H1 (cell line): ENCODE measurements at regions not wholly inside any gene's neighbourhood (a gene's known extent, or its start where the extent isn't known, plus 50 kb on each side); places are given as distances from the start of the nearest gene placed in this dataset.

ENCODE experiments used
- EZH2 ChIP-seq: fragments of 200-600 bp; sonication (generic); IDR thresholded peaks from 2 replicates; pipeline ENCODE4 v1.7.1; 2012; ENCODE audit warnings: low read depth, mild to moderate bottlenecking, moderate library complexity, low read length, inconsistent platforms; ENCODE audit not compliant: severe bottlenecking
- KDM1A ChIP-seq: fragments of 200-600, 300-600 bp; sonication (generic); IDR thresholded peaks from 2 replicates; pipeline ENCODE4 v1.7.1; 2016; ENCODE audit warnings: mild to moderate bottlenecking, low read length, borderline replicate concordance

DNA sequence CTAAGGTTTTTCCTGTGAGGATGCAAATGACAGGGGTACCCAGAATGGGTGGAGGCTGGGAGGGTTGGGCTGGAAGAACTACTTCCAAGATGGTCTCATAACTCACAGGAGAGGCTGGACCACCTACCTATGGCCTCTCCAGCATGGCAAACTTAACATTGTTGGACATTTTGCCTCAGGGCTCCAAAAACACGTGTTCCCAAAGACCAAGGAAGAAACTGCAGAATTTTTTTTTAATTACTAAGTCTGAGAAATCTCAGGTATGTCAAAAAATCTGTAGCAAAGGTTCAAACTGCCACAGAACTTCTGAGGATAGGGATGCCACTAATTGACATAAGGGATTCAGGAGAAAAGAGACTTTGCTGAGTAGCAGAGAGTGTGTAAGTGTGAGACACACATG lies 270.8 kb downstream of the NNT start (continued):
- no peak for TF ChIP-seq KDM1A
- no peak for TF ChIP-seq EZH2
